ENCODE measurements at regions not wholly inside any gene's neighbourhood (a gene's known extent, or its start where the extent isn't known, plus 50 kb on each side); places are given as distances from the start of the nearest gene placed in this dataset.

DNA sequence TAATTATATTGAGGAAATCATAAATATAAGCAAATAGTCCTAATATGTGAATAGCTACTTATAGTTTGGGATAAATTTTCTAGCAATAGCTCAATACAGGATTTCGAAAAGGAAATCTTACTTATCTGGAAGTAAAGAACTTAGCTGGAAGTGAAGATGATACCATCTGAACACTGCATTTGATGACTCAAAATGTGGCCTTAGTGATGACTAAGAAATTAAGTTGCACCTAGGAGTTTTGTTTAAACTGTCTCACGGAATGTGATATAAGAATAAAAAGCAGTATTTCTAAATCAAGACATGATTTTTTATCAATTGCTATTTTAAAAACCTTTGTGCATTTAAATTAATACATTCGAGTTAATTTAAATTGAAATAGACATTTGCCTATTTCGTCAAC lies 91.2 kb downstream of the EOMES start:
- no peak for DNase-seq
- H3K36me3 ChIP-seq = no peaks in the 10 kb centered on the region
- no peaks in the 10 kb centered on the region for H3K9me3 ChIP-seq
- no peak overlapping the region for H3K27ac ChIP-seq
- no peak overlapping the region for H3K4me3 ChIP-seq
- H3K27me3 ChIP-seq = no peaks in the 10 kb centered on the region
- TF ChIP-seq, protein P1, sequence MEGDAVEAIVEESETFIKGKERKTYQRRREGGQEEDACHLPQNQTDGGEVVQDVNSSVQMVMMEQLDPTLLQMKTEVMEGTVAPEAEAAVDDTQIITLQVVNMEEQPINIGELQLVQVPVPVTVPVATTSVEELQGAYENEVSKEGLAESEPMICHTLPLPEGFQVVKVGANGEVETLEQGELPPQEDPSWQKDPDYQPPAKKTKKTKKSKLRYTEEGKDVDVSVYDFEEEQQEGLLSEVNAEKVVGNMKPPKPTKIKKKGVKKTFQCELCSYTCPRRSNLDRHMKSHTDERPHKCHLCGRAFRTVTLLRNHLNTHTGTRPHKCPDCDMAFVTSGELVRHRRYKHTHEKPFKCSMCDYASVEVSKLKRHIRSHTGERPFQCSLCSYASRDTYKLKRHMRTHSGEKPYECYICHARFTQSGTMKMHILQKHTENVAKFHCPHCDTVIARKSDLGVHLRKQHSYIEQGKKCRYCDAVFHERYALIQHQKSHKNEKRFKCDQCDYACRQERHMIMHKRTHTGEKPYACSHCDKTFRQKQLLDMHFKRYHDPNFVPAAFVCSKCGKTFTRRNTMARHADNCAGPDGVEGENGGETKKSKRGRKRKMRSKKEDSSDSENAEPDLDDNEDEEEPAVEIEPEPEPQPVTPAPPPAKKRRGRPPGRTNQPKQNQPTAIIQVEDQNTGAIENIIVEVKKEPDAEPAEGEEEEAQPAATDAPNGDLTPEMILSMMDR (IDR thresholded peaks at IDR 0.05) = no peak
- no peak for TF ChIP-seq POLR2A (IDR thresholded peaks at IDR 0.05)
- H3K4me1 ChIP-seq = peaks cover 0 to 5% (median 0%) of the 10 kb centered on the region in 4 donors

DNA sequence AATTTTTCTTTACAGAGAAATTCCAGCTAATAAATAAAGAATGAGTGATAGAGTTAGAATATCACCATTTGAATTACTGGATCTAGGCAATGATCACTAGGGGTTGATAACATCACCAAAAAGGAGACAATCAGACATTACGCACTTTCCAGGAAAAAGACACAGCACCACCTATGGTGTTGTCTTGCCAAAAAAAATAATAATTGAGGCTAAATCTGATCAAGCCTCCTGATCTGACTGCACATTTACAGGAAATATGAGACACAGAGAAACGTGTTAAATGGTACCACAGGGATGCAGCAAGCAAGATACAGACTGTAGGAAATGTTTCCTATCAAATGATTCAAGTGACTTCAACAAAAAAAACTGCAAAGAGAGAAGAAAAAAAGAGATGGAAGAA lies 92.8 kb downstream of the EOMES start:
- no peaks in the 10 kb centered on the region for H3K36me3 ChIP-seq
- H3K27ac ChIP-seq = no peak overlapping the region
- no peaks in the 10 kb centered on the region for H3K9me3 ChIP-seq
- no peaks in the 10 kb centered on the region for H3K27me3 ChIP-seq
- H3K4me1 ChIP-seq = peaks cover 0 to 7% (median 0%) of the 10 kb centered on the region in 4 donors
- no peak overlapping the region for H3K4me3 ChIP-seq
- TF ChIP-seq, protein P1 (IDR thresholded peaks at IDR 0.05) = no peak
- no peak for TF ChIP-seq POLR2A (IDR thresholded peaks at IDR 0.05)
- DNase-seq = no peak

DNA sequence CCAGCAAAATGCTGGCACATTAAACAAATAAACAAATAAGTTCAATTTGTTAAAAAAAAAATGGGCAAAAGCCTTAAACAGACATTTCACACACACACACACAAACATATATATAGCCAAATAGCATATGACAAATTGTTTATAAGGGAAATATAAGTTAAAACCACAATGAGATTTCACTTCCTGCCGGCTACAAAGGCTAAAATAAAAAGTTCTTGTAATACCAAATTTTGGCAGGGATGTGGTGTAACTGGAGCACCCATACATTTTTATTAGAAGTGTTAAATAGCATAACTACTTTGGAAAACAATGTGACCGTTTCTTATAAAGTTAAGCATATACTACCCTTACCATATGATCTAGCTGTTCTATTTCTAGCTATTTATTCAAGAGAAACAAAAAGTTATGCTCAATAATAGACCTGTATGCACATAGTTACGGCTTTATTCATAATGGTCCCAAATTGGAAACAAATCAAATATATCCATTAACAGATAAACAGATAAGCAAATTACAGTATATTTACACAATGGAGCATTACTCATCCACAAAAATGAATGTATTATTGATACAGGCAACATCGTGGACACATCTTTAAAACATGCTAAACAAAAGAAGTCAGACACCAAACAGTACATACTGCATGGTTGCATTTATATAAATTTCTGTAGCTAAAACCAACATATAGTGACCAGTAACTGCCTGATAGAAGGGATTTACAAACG lies 93.9 kb downstream of the EOMES start:
- no peaks in the 10 kb centered on the region for H3K27me3 ChIP-seq
- no peaks in the 10 kb centered on the region for H3K36me3 ChIP-seq
- no peak overlapping the region for H3K27ac ChIP-seq
- H3K4me1 ChIP-seq = peaks cover 0 to 17% (median 4%) of the 10 kb centered on the region in 4 donors
- no peak for TF ChIP-seq POLR2A (IDR thresholded peaks at IDR 0.05)
- DNase-seq = no peak
- H3K9me3 ChIP-seq = no peaks in the 10 kb centered on the region
- H3K4me3 ChIP-seq = no peak overlapping the region

DNA sequence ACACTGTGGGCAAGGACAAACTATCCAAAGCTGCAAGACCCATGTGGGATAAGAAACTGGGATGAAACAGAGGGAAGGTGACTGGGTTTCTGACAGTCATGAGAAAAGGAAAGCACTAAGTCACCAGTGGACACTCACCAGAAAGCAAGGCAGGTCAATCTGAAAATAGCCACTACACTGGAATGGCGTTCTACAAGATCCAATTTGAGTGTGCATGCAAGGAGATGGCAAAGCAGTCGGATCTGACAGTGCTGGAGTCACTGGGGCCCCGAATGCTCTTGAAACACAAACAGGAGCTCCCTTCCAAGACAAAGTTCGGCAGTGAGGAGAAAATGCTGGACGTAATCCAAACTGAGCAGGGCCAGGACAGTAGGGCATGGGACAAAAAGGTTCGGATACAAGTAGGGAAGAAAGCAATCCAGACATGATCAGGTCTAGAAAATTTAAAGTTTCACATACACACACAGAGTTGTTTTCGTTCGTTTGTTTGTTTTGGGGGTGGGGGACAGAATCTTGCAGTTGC lies 95.5 kb downstream of the EOMES start:
- no peaks in the 10 kb centered on the region for H3K36me3 ChIP-seq
- H3K27me3 ChIP-seq = no peaks in the 10 kb centered on the region
- no peak for DNase-seq
- TF ChIP-seq, protein P1 (IDR thresholded peaks at IDR 0.05) = no peak
- no peak for TF ChIP-seq POLR2A (IDR thresholded peaks at IDR 0.05)
- H3K9me3 ChIP-seq = no peaks in the 10 kb centered on the region
- H3K4me3 ChIP-seq = no peak overlapping the region
- peaks cover 0 to 19% (median 4%) of the 10 kb centered on the region in 4 donors for H3K4me1 ChIP-seq
- H3K27ac ChIP-seq = no peak overlapping the region

DNA sequence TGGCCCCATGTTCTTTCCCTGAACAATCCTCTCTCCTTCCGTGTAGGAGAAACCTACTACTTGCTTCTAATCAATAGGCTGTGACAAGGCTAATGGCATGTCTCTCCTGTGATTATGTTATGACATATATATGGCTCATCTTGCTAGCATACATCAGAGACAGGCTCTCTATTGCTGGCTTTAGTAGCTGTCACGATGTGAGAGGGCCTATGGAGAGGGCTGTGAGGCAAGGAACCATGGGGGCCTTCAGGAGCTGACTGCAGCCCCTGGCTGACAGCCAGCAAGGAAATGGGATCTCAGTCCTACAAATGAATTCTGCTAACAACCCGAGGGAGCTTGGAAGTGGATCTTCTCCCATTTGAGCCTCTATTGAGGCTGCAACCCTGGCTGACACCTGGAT lies 96.3 kb downstream of the EOMES start:
- H3K27me3 ChIP-seq = no peaks in the 10 kb centered on the region
- TF ChIP-seq POLR2A (IDR thresholded peaks at IDR 0.05) = no peak
- TF ChIP-seq, protein P1 (IDR thresholded peaks at IDR 0.05) = no peak
- H3K4me3 ChIP-seq = no peak overlapping the region
- peaks cover 0 to 19% (median 4%) of the 10 kb centered on the region in 4 donors for H3K4me1 ChIP-seq
- H3K9me3 ChIP-seq = no peaks in the 10 kb centered on the region
- DNase-seq = no peak
- no peak overlapping the region for H3K27ac ChIP-seq
- no peaks in the 10 kb centered on the region for H3K36me3 ChIP-seq

DNA sequence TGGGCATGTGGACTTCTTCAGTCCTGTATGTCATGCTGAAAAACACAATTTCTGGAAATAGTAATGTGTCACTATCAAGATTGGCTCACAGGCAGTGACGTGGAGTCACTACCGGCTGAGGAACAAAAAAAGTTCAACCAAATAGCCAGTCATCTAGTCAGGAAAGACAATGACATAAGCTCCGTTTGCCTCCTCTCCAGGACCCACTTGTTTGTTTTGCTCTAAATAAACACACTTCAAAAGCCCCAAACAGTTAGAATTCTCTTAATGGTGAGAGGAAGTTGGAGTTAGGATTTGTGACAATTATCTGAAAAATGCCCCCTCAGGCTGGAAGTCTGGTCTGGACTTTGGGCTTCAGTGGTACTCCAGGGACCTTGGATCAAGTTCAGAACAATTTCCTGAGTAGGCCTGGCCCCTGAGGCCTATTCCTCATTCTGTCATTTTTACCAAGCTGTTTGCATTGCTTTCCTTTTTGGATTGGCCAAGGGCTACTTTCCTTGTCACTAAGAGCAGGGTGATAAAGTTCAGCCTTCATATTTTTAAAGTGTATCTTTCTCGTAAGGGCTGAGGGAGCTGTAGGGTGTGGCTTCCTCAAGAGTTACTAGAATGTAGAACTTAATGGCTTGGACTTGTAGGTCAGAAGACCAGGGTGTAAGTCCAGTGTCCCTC lies 98.9 kb downstream of the EOMES start:
- DNase-seq = peak in 1 of 3 donors; percentile 52
- Histone ChIP-seq H3K4me1 (peaks cover 0 to 19% (median 4%) of the 10 kb centered on the region in 4 donors), H3K27me3 (no peaks in the 10 kb centered on the region), H3K27ac (peak overlapping the region in 2 of 4 donors; percentile 45 to 53), H3K4me3 (no peak overlapping the region), H3K9me3 (no peaks in the 10 kb centered on the region), H3K36me3 (no peaks in the 10 kb centered on the region)
- TF ChIP-seq, protein P1 (IDR thresholded peaks at IDR 0.05) = no peak
- no peak for TF ChIP-seq POLR2A (IDR thresholded peaks at IDR 0.05)

Measured in Peyer's patch (tissue), 4 donors.